ENCODE measurements at regions not wholly inside any gene's neighbourhood (a gene's known extent, or its start where the extent isn't known, plus 50 kb on each side); places are given as distances from the start of the nearest gene placed in this dataset.

DNA sequence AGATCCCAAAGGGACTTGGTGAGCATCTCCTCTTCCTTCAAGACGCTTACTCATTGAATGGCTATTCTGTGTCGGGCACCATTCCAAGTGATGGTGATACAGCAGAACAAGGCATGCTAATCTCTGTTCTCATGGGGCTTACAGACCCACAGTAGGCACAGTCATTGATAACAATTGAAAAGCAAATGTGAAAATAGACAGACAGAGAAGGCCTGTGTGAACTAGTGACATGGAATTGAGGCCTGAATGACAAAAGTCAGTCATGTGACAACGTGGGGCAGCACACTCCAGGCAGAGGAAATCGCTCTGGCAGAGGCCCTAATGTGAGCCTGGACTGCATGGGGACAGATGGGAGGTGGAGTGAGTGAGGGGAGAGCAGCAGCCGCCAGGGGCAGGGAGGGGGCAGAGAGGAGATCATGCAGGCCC lies 70.7 kb upstream of the CPLX2 start:
- ATAC-seq, result no peak
- peaks cover 0 to 18% of the 10 kb centered on the region in 2 donors for H3K36me3 Mint-ChIP-seq
- no peaks in the 10 kb centered on the region for H3K9me3 Mint-ChIP-seq
- no peak for DNase-seq (ENCODE audit: low spot score in 2 of 2)
- H3K27ac Mint-ChIP-seq, result no peak overlapping the region

DNA sequence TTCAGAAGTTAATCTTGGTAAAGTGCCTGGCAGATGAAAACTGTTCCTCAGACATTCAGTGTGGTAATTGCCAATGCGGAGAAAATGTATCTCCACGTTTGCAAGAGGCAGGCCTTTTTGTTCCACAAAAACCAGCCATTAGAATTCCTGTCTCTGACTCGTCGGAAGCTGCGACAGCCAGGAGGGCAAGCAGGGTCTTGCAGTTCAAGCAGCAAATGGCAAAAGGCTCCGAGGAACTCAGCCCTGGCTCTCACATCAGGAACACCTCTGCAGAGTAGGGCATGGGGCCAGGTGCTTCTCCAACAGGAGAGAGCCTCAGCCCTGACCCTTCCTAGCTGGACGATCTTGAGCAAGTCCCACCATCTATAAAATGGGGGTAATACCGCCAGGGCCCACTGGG lies 69.0 kb upstream of the CPLX2 start:
- DNase-seq (ENCODE audit: low spot score in 2 of 2) (no peak), ATAC-seq (no peak)
- H3K36me3 Mint-ChIP-seq, result peaks cover 0 to 10% of the 10 kb centered on the region in 2 donors
- H3K9me3 Mint-ChIP-seq, result no peaks in the 10 kb centered on the region
- H3K27ac Mint-ChIP-seq, result no peak overlapping the region

DNA sequence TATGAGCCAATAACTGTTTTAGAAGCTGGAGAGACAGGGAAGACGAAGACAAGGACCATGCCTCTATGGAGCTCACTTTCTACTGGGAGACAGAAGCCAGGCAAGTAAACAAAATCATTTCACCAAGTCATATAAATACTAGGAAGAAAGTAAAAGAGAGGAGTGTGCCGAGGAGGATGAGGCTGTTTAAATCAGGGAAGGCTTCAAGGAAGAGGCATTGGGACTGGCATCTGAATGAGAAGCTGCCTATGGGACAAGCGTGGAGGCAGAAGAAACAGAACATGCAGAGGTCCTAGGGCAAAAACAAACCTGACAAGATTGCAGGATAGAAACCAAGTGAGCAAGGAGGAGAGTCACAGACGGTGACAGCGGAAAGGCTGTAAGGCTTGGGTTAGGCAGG lies 68.1 kb upstream of the CPLX2 start:
- no peak for DNase-seq (ENCODE audit: low spot score in 2 of 2)
- no peak overlapping the region for H3K27ac Mint-ChIP-seq
- H3K9me3 Mint-ChIP-seq, result no peaks in the 10 kb centered on the region
- H3K36me3 Mint-ChIP-seq, result peaks cover 0 to 10% of the 10 kb centered on the region in 2 donors
- no peak for ATAC-seq

DNA sequence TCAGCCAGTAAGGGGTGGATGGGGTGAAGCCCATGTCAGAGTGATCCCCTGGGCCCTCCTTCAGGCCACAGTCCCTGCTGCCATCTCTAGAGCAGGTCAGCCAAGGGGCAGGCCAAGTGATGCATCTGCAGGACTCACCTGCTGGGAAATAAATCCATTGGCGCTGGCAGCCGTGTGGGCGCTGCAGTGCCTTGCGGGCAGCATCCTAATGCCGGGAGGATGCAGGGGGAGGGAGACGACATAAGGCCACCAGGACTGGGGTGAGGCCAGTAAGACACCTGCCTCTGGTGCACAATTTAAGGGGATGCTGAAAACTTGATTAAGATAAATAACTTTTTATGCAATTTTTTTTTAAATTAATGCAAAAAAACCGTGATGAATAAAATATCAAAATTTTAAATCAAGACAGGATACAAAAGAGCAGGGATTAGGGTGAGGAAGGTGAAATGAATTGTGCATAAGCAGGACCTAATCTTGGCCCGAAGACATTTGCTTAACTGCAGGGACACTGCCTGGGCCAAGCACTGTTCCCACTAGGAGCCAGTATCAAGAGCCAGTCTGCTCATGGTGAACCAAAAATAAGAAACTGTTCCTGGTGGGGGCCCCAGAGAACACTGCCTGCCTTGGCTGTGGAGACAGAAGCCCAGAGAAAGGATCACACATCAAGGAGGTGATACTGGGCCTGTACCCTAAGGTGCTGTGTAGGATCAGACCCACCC lies 67.5 kb upstream of the CPLX2 start:
- ATAC-seq (no peak), DNase-seq (ENCODE audit: low spot score in 2 of 2) (no peak)
- Mint-ChIP-seq H3K9me3 (no peaks in the 10 kb centered on the region), H3K27ac (no peak overlapping the region), H3K36me3 (peaks cover 0 to 10% of the 10 kb centered on the region in 2 donors)

DNA sequence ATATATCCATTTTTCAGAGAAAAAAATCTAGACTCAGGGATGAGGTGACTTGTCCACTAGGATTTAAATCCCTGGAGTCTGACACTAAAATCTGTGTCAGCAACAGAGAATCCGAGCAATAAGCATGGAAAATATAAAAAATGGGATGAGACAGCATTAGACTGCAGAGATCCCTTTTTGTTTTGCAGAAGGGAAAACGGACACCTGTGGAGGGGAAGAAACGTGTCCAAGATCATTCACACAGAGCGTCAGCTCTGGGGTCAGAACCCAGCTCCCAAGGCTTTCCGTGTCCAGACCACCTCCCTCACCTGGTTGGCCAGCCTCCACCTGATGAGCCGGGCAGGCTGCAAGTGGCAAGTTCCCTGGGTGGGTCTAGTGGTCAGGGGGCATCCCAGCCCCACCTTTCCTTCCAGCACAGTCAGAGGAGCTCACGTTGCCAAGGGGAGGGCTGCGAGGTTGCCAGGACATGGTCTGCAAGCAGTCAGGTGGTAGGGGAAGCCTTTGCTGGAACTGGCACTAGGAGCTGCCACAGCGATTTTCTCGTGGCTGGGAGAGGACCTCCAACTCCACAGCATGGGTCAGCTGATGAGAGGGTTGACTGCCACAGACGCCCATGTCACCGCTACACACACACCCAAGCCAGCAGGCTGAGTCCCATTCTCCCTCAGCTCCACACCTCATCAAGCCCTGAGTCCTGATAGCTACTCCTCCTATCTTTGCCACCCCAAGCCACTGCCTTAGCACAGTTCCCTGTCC lies 65.9 kb upstream of the CPLX2 start:
- peak overlapping the region in 1 of 2 donors; percentile 80 for H3K27ac Mint-ChIP-seq
- no peak for DNase-seq (ENCODE audit: low spot score in 2 of 2)
- no peaks in the 10 kb centered on the region for H3K9me3 Mint-ChIP-seq
- no peak for ATAC-seq
- H3K36me3 Mint-ChIP-seq, result peaks cover 0 to 10% of the 10 kb centered on the region in 2 donors

DNA sequence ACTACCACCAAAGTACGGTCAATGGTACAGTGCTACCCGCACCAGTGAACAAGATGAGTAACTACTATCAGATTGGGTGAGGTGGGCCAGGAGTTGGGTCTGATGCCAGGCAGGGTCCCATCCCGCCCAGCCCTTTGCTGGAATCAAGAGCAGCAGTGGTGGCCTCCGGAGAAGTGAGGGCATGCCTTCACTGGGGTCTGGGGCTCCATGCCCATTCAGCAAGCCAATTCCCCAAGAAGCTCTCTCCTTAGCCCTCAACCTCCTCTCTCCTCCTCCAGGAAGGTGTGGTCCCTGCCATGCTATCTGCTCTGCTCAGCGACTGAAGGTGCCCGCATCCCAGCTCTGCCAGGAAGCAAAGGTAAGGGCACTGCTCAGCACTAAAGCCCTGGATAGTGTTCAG lies 62.7 kb upstream of the CPLX2 start:
- H3K27ac Mint-ChIP-seq, result no peak overlapping the region
- no peak for DNase-seq (ENCODE audit: low spot score in 2 of 2)
- H3K36me3 Mint-ChIP-seq, result no peaks in the 10 kb centered on the region
- ATAC-seq, result no peak
- no peaks in the 10 kb centered on the region for H3K9me3 Mint-ChIP-seq

DNA sequence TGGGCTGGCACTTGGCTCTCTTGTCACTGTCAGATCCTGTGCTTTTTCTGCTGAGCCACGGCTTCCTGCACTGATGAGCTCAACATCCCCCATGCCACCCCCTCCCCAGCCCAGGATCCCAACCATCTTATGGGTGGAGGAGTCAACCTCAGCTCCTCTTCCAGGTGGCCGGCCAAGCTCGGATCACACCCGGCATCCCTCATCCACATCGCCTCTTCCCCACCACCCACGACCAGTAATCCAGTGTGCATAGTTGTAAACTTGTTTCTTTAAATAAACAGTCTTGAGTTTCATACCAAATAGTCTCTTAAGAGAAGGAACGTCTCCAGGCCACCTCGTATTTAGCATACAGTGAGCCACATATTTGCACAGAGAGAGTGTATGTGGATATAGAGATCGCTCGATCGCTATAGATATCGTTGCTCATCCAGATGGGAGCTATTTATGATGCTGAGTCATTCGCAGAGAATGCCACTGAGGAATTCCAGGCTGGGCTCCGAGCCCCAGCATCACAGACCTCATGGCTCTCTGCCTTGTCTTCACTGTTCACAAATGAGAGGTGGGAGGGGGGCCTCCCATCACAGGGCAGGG lies 61.8 kb upstream of the CPLX2 start:
- ATAC-seq (no peak), DNase-seq (ENCODE audit: low spot score in 2 of 2) (no peak)
- Mint-ChIP-seq H3K9me3 (no peaks in the 10 kb centered on the region), H3K36me3 (no peaks in the 10 kb centered on the region), H3K27ac (no peak overlapping the region)

DNA sequence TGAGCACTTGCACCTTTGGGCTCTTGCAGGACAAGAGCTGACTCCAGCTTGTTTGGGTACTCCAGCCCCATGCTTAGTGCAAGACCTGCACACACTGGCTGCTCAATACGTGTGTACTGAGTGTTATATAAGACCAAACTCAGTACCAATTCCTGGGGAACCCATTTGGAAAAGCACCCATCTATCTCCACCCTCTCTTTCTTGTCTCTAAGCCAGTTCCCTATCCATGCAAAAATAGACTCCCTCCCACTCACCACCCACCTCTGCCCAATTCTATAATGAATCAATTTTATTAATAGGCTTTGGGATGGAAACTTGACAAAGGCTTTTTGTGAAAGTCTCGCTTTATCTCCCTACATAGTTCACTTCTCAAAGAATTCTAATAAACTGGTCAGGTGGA lies 60.9 kb upstream of the CPLX2 start:
- ATAC-seq (no peak), DNase-seq (ENCODE audit: low spot score in 2 of 2) (no peak)
- H3K9me3 Mint-ChIP-seq, result no peaks in the 10 kb centered on the region
- H3K27ac Mint-ChIP-seq, result no peak overlapping the region
- H3K36me3 Mint-ChIP-seq, result no peaks in the 10 kb centered on the region

DNA sequence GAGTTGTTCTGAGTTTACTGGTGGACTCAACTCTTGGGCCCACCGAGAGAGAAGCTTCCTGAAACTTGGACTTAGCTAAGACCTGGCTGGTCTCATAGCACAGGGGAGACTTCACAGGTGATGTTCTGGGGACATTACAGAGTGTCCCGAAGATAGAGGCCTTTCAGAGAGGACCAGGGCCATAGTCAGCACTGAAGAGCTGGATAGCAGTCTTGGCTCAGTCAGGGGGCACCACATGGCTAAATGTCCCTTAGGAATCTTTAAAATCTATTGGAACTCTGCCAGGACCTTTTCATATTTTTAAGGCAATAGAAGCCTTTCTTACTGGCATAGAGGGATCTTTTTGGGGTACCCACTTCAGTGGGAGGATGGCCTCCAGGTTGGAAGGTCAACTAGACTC lies 59.8 kb upstream of the CPLX2 start:
- H3K9me3 Mint-ChIP-seq, result no peaks in the 10 kb centered on the region
- ATAC-seq (no peak), DNase-seq (ENCODE audit: low spot score in 2 of 2) (no peak)
- no peaks in the 10 kb centered on the region for H3K36me3 Mint-ChIP-seq
- H3K27ac Mint-ChIP-seq, result no peak overlapping the region

DNA sequence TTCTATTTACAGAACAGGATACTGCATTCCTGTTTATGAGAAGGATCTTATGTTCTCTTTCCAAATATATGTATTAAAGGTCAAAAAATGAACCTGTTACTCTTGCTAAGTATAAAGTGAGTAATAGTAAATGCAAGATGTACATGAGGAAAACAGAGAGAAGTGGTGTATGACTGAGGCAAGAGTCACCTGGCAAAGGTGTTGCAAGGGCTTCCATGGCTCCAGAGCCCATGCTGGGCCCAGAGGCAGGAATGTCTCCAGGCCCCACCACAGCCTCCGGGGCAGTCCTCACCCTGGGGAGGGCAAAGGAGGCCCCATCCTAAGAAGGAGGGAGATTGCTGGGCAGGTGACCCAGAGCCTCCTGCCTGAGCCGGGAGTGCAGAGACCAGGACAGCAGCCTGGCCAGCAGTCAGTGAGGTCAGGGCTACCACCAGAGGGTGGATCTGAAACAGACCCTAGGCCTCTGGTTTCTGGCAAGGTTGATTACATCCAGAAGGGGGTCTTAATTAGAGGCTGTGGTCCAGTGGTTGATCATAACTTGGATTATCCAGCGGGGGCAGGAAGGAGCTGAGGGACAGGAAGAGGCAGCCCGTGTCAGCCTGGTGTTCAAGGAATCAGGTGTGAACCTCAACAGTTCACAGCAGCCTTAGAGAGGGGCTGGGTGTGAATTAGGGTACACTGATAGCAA lies 57.3 kb upstream of the CPLX2 start:
- DNase-seq (ENCODE audit: low spot score in 2 of 2) (no peak), ATAC-seq (no peak)
- peak overlapping the region in 1 of 2 donors; percentile 50 for H3K27ac Mint-ChIP-seq
- H3K9me3 Mint-ChIP-seq, result no peaks in the 10 kb centered on the region
- no peaks in the 10 kb centered on the region for H3K36me3 Mint-ChIP-seq

DNA sequence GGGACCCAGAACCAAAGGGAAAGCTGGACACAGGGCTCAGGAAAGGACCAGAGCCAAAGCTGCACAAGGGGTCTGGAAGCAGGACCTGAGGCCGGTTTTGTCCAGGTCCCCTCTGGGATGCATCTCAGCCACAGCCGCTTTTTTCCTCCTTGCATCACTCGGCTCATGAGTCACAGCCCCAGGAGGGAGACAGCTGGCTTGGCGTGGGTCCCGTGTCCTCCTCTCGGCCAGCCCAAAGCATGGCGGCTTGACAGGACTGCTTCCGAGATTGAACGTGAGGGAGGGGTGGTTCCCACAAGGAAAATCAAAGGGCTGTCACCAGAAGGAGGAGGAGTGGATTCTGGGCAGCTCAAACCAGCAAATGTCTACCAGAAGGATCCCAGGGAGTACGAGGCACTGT lies 56.7 kb upstream of the CPLX2 start:
- Mint-ChIP-seq H3K27ac (no peak overlapping the region), H3K36me3 (no peaks in the 10 kb centered on the region), H3K9me3 (no peaks in the 10 kb centered on the region)
- DNase-seq (ENCODE audit: low spot score in 2 of 2), result no peak
- no peak for ATAC-seq

DNA sequence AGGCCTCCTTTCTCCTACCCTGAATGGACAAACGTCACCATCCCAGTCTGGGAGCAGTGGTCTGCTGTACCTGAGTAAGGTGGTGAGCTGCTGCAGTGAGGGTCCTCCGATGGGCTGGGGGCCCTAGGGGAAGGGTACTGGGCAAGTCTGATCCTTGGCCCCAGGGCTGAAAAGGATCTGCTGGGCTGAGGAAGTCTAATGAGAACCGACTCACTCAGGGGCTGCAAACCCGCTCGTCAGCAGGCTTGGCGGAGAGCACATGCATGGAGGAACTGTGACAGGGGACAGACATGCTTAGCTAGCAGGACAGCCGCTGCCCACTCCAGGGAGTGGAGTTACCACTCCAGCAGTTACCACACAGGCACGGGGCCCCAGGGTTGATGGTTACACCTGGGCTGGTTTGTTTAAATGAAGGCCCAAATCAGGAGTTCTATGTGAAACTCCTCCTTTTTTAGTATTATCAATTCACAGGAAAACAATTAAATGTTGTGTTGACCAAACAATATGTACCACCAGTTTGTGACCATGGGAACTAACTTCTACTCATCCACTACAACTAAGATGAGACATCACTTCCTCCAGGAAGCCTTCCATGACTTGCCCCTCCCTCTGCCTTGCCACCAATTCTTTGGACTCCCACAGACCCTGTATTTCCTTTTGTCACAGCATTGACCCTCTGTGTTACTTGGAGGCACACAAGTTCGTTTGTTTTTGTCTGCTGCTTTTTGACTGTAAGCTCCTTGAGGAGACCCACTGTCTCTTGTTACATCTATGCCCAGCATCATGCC lies 56.1 kb upstream of the CPLX2 start:
- H3K36me3 Mint-ChIP-seq, result no peaks in the 10 kb centered on the region
- no peaks in the 10 kb centered on the region for H3K9me3 Mint-ChIP-seq
- ATAC-seq (no peak), DNase-seq (ENCODE audit: low spot score in 2 of 2) (no peak)
- no peak overlapping the region for H3K27ac Mint-ChIP-seq

DNA sequence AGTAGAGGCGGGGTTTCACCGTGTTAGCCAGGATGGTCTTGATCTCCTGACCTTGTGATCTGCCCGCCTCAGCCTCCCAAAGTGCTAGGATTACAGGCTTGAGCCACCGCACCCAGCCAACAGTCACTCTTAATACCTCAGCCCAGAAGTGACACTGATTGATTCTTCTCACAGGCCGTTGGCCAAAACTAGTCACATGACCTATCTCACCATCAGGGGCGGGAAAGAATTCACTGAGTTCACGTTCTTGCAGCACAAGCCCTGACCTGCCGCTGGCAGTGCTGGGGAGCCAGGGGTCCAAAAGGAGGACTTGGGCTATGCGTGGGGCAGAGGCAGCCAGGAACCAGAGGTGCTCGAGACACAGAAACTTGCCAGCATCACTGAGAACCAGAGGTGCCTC lies 55.0 kb upstream of the CPLX2 start:
- DNase-seq (ENCODE audit: low spot score in 2 of 2) (no peak), ATAC-seq (no peak)
- Mint-ChIP-seq H3K9me3 (no peaks in the 10 kb centered on the region), H3K36me3 (no peaks in the 10 kb centered on the region), H3K27ac (no peak overlapping the region)

DNA sequence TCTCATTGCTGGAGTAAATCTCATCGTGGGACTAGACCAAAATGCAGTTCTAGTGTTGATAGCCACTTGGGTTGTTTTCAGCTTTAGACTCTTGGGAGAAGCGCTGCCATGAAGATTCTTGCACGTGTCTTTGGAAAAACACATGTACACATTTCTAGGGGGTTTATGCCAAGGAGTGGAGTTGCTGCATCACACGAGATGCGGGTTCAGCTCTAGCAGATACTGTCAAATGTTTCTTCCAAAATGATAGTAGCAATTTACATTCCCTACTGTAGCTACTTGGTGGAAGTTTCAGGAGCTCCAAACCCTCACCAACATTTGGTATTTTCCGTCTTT lies 52.3 kb upstream of the CPLX2 start:
- no peak for DNase-seq (ENCODE audit: low spot score in 2 of 2)
- ATAC-seq, result no peak
- no peaks in the 10 kb centered on the region for H3K36me3 Mint-ChIP-seq
- H3K27ac Mint-ChIP-seq, result no peak overlapping the region
- peaks cover 5% of the 10 kb centered on the region in 2 donors for H3K9me3 Mint-ChIP-seq

DNA sequence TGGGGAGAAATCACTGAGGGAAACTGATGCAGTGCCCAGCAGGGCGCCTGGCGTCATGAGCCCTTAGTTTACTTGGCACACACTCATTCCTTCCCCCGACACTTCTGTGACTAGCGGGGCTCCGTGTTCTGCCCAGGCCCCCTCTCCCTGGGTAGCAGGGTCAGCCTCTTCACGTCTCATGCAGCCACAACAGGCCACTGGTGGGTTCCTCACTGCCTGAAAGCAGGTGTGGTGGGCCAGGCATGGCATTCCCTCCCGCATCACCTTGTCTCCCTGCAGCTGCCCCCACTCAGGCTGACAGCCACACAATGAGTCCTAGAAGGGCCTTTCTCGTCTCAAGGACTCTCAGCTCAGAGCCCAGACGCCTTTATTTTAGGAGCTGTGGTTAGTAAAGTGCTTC lies 51.1 kb upstream of the CPLX2 start:
- peaks cover 5% of the 10 kb centered on the region in 2 donors for H3K9me3 Mint-ChIP-seq
- ATAC-seq, result no peak
- no peaks in the 10 kb centered on the region for H3K36me3 Mint-ChIP-seq

More for the DNA sequence above, 51.1 kb upstream of the CPLX2 start:
- DNase-seq (ENCODE audit: low spot score in 2 of 2), result no peak
- no peak overlapping the region for H3K27ac Mint-ChIP-seq

Data from activated naive CD4-positive, alpha-beta T cell treated with anti-CD3 and anti-CD28 coated beads, Interleukin-2, amount 50 U/mL, for 72 hours (primary cell).